ENCODE measurements at regions not wholly inside any gene's neighbourhood (a gene's known extent, or its start where the extent isn't known, plus 50 kb on each side); places are given as distances from the start of the nearest gene placed in this dataset.
"Not testable (repeated sequence)": the region's sequence is repeated elsewhere in the genome, so short reads cannot be mapped to it uniquely, and the experiment has no call there.

GRCh38 chr2:5592916-5593315 lies 99.3 kb upstream of the SOX11 start:
- DNase-seq, result no peak

DNA sequence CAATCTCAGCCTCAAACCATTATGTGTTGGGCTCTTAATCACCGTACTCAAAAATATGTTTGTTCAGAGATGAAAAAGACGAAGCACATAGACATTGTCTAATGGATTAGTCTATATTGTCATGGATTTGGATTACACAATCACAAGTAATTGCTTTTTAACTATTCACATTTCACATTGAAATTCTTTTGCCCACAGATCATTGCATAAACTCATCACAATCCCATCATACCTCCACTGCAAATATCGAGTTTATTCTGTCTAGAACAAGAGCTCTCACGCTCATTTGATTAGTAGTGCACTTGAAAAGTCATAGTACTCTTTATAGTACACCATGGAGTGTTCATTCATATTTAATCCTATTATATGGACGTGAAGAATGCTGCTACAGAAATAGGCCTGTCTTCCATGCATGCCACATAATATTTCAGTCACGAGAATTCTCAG lies 97.9 kb upstream of the SOX11 start:
- DNase-seq, result no peak

- DNase-seq, result no peak
Measured at GRCh38 chr2:5596868-5597267, 95.3 kb upstream of the SOX11 start.

GRCh38 chr2:5598156-5598555 lies 94.0 kb upstream of the SOX11 start:
- DNase-seq, result no peak

- DNase-seq, result no peak
Measured at GRCh38 chr2:5609201-5609600, 83.0 kb upstream of the SOX11 start.

- DNase-seq, result no peak
Measured at GRCh38 chr2:5612666-5613065, 79.5 kb upstream of the SOX11 start.

GRCh38 chr2:5616019-5616418 lies 76.2 kb upstream of the SOX11 start:
- DNase-seq, result no peak

DNA sequence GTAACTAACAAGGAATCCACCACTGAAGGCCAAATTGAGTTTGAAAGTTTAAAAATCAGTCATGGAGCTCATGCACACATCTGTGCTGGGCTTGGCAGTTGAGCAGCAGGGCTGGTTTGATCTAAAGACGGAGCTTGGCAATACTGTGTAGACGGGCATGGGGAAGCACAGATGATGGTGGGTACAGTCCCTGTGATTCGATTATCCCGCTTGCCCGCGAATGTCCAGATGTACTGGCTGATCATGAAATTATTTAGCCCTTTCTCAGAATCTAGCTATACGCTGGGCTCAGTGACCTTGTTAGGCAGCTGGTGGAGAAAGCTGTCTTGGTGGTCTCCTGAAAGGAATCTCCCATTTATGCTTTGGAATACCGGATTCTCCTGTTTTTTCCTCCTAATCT lies 74.8 kb upstream of the SOX11 start:
- no peak for DNase-seq

- no peak for DNase-seq
Measured at GRCh38 chr2:5617796-5618195, 74.4 kb upstream of the SOX11 start.

DNA sequence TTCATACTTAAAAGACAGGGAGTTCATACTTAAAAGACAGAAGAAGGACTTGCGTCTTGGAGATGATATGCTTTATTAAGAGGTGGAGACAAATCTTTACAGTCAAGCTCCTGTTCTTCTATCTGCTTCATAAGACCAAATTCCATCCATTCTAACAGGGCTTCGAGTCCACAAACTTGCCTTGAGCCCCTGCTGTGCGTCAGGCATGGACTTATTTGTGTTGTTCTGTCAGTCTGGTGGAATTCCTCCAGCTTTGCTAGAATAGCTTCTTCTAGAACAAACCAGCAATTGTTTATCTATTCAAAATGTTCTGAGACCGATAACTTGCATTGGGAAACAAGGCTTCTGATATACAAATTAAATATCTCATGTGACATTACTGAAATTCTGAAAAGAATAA lies 73.9 kb upstream of the SOX11 start:
- DNase-seq, result no peak

DNA sequence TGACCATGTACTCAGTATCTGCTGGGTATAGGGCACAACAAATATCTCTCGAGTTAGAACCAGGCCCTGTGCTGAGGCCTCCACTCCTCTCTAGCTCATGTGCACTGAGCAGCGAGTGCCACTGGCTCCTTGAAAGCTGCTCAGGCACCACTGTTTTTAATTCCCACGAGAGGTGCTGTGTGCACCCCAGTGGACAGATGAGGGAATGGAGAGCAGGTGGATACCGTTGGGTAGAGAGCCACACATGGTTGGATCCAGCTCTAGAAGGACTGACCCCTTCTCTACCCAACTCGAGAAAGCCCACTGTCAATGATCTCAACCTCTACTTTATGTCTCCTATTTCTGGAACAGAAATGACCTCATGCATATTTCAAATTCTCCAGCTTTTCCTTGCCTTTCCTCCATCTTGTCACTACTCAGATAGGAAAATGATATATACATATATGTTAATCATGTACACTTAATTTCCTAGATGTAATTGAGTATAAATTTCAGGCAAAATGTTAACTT lies 66.6 kb upstream of the SOX11 start:
- not testable (repeated sequence) for DNase-seq

DNA sequence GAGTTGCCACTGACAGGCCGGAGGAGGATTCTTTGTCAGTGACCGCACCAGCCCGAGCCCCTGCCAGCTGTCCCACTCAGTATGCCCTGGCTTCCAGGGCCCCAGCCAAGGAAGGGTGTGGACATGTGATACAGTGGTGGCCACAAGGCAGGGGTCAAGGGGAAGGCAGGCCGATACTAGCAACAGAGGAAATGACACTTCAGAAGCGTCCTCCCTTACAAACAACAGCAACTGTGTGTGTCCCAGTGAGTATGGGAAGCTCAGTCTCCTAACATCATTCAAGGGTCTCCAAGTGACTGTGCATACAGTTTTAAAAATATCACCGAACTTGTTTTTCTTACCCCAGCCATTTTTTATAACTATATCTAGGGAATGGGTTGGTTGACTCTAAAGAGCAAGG lies 63.7 kb upstream of the SOX11 start:
- not testable (repeated sequence) for DNase-seq

GRCh38 chr2:5629510-5629909 lies 62.7 kb upstream of the SOX11 start:
- DNase-seq, result not testable (repeated sequence)

DNA sequence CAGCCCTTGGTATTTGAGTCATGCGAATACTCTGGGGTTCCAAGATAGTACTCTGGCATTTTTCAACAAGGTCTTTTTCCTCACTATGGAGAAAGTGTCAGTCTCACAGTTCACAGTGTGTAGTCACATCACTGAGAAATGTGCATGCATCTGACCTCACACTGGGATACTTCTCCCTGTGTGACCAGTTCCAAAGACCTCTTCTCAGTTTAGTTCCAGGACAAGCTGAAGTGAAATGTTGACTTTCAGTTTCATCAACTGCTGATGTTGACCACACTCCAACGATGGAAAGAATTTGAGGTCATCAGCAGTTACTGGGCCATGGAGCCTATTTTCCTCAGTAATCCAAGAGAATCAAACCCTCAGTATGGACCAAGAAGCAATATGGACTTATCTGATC lies 55.1 kb upstream of the SOX11 start:
- not testable (repeated sequence) for DNase-seq
